NCI-H2029 (cell line): ENCODE measurements at regions not wholly inside any gene's neighbourhood (a gene's known extent, or its start where the extent isn't known, plus 50 kb on each side); places are given as distances from the start of the nearest gene placed in this dataset.

Experiments used
- DNase-seq: peaks from one replicate; lab custom pipeline; 2025; lab: John Stamatoyannopoulos, UW

DNA sequence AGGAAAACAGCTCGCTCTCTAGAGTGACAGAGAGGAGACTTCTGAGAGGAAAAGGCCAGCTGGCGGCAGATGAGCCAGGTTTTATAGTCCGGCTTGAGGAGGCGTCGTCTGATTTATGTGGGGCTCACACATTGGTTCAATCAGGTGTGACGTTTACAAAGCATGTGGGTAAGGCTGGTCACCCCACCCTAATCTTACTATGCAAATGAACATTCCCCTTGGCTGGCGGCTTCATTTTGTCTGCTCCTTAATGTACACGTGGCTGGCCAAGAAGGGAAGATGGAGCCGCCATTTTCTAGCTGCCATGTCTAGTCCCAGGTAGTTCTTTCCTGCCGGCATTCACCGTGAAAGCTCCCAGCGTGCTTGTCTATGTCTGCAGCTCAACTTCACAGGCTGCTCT lies 299.1 kb upstream of the SPRED2 start:
- no peak for DNase-seq

DNA sequence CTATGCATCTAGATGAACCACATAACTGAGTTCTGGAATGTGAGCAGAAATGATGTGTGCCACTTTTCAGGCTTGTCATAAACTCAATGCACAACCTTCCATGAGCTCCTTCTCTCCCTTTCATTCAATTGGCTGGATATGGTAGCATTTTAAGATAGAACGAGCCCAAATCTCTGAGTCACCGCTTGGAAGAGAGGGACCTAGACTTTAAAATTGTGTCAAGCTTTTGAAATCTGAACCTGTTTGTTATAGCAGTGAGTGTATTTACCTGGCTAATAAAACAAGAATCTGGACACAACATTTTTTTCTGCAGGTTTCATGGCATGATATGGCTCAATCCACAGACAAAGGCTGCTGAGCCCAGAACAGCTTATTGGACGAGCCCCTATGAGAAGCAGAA lies 297.8 kb upstream of the SPRED2 start:
- DNase-seq, result no peak

DNA sequence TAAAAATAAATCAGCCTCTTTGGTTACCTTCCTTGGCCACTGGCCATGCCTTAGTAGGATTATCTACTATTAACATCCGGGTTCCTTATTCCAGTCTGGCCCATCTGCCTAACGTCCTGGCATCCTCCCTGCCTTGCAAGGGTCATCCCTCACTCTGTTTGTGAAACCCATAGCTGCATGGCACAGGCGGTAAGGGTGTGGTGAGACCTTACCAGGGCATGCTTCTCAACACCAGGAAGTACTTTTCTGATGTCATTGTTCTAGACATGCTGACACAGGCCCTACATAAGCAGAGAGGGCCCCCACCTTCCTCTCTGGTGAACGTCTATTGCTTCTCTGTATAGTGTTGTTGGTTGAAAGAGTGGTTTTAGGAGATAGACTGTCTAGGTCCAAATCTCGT lies 296.8 kb upstream of the SPRED2 start:
- no peak for DNase-seq

DNA sequence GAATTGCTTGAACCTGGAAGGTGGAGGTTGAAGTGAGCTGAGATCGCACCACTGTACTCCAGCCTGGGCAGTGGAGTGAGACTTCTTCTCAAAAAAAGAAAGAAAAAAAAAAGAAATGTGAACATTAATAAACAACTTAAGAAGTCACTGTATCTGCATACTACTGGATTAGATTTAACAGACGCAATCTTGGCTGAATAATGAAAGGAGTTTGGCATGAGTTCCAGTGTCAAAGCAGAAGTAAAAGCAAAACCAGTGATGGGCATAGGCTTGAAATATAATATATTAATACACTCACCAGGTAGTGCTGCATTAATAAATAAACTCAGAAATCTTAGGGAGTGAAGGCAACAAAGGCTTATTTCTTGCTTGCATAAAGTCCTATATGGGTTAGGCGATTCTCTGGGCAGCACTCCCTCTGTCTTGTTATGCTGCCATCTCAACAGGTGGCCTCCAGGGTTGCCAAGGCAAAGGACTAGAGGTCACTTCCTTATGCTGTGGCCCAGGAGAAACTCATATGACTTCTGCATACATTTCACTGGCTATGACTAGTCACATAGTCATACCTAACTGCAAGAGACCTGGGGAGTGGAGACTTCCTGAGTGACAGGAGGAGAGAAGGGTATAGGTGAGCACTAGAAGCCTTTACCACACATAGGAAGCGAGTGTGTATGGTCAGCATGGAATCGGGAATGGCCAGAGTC lies 296.2 kb upstream of the SPRED2 start:
- DNase-seq, result no peak

DNA sequence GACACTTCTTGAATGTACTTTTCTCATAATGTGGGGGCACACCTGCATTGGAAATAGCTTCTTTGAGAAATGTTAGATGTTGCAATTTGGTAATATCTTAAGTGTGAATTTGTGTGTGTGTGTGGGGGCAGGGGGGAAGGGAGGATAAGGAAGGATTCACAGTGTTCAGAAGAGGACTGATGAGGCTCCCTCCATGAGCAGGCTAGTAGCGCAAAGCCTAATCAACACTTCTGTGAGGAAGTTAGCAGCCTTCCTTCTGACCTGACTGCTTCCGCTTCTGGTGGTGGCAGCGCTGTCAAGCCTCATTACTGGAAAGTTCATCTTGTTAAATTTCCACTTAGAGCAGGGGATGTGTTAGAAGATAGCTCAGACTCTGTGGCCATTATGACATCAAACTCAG lies 295.4 kb upstream of the SPRED2 start:
- no peak for DNase-seq

DNA sequence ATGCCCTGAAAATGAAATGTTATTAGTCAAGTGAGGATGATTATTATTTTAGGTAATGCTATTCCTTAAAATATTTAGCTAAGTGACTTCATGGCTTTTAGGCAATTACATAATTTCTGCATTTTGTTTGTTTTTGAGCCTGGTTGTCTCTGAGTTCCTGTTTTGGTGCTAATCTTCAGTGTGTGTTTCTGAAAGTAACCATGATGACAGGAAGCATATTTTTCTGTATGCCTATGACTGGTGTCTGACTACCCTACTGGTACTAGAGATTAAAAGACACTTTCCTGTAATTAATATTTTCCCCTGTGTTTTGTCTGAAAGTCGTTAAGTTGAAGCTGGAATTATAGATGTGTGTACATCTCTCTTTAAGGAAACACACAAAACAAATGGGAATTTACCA lies 295.0 kb upstream of the SPRED2 start:
- DNase-seq, result no peak

DNA sequence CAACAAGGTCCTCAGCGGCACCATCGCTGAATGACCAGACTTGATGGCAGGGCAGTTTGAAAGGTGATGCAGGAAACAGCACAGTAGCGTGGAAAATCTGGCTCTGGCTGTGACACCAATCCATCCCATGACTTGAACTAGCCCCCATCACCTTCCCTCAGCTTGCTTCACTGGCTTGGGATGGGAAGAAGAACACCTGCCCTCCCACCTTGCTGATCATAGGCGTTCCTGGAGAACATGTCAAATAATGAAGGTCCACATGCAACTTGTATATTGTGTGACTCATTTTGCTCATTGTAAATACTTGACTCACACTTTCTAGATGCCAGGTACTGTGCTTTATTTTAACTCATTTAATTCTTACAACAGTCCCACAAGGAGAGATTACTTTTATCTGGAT lies 292.4 kb upstream of the SPRED2 start:
- DNase-seq, result no peak

DNA sequence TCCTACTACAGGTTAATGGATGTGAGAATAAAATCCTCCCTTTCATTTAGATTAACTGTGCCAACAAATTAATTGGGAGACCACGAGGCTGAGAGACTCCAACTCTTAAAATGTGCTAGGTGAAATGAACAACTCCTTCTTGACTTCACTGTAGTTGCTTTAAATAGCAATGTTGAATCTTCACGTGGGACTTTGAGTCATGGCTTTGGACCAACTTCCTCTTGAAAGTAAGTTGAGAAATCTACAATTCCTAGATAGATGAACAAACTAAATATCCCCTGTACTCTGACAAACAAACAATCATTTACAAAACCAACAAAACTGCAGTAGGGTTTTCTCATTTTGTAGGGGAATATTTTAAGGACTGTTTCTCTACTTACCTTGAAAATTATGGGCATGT lies 291.9 kb upstream of the SPRED2 start:
- no peak for DNase-seq

DNA sequence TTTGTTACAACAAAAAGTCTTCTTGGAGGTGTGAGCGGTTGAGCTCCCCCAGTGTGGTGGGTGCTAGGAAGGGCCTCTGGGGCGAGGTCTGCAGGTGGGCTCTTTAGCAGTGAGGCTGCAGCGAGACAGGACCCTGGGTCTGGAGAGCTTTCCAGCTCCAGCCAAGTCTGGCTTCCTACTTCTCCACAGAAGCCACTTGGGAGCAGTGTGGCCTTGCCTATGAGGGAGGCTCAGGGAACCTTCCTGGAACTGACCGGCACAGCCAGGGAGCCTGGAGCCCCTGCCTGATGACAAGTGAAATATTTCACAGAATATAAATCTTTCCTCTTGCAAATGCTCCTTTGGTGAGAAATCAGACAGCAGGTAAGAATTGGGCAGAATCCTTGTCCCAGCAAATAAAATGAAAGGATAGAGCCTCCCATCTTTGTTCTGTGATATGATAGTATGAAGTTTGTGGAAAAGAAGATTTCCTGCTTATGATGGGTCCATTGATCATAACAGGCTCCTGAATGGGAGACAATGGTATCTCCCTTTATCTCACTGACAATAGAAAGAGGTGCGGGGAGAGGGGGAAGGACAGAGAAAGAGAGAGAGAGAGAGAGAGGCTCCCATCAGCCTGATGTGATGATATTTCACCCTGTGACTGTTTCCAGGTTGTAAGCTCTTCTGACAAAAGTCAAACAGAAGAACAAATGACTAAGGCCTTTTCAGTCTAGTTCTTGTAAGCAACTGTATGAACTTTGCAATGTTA lies 289.8 kb upstream of the SPRED2 start:
- DNase-seq, result no peak

DNA sequence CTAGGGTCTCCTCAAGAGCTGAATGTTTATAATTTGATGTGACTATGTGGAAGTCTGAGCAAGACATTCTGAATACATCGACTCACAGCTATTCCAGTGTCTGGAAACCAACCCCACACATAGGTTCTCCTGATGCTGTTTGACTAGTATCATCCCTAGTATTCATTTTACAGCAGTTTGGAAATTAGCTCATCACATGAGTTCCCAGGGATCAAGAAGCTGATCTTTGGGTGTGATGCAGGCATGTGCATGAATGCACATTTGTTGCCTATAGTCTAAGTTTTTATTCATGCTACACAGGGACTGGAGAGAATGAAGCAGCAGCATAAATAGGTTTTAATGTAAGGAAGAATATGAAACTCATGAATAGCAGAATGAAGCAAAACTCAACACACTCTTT lies 284.3 kb upstream of the SPRED2 start:
- no peak for DNase-seq

DNA sequence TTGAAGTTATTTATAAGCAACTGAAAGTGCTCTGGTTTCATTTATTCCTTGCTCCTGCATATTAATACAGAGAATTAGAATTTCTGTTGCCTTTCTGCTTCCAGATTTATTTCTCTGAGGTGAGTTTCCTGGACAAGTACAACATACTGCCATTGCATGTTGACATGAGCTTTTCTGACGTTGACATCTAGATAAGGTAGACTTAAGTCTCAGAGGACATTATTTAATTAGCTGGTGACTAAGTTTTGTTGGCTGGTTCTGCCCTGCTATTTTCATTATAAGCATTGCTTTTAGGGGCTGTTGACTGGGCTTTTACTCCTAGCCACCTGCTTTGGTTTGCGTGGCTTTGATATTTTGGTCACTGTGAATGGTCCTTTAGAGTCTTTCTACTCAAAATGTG lies 282.9 kb upstream of the SPRED2 start:
- no peak for DNase-seq

DNA sequence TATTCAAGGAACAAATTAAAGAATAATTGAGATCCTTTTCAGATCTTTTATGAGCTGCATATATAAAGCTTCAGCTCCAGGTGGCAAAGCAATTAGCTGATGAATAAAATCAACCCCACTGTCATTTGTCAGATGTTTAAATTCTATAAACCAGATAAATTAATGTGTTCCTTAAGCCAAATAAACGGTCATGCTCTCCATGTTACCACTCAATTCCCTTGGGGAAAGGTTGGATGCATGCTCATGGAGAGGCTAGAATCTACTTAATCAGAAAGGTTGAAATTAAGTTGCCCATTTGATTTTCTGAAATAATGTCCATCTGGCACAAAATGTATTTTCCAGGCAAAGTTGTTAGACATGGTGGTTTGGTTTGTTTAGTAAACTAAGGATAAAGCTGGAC lies 282.5 kb upstream of the SPRED2 start:
- DNase-seq, result no peak

DNA sequence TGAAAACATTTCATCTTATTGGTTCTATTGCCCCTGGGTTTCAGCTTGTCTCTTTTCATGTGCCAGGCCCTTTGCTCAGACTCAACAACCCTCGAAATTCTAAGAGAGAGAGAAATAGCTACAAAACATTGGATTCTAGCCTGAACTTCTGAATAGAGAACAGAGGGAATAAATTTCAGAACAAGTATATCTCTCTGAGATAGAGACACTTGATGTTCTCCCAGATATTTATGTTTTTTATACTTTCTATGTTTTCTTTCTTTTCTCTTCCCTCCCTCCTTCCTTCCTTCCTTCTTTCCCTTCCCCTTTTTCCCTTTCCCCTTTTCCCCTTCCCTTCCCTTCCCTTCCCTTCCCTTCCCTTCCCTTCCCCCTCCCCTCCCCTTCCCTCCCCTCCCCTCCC lies 279.5 kb upstream of the SPRED2 start:
- DNase-seq, result no peak

DNA sequence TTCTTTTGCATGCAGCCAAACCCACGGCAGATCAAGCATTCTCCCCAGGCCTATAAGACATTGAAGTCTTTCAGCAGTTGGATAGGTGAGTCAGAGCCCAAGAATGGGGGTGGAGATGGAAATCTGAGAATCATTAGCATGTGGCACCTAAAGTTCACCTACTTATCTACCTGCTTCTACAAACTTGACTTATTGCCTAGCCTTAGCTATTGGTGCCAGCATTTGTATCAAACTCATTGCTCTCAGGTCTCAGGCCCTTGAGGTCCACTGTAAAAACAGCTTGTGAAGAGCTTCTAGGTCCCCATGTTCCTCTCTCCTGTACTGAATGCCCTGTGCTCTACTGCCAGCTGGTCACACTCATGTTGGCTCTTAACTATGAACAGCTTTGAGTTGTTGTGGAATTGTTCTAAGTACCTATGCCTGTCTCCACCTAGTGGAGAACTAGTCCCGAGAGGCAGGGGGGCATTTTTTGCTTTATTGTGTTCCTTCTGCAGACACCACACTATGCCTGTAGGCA lies 278.4 kb upstream of the SPRED2 start:
- DNase-seq, result no peak

DNA sequence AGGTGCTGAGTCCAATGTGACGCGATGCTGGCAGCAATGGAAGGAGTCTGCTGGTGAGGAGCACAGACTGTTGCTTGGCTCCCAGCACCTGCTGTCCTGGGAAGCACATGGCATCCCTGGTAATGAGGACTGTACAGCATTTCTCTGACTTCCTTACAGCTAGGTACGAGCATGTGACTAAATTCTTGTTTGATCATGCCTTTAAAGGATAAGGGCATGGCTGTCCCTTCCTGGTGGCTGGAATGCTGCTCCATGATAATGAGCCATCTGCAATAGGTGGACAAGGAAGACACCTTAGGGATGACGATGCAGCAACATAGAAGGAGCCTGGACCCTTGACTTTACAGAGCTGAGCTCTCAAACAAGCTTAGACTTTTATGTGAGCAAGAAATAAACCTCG lies 278.0 kb upstream of the SPRED2 start:
- DNase-seq, result no peak

DNA sequence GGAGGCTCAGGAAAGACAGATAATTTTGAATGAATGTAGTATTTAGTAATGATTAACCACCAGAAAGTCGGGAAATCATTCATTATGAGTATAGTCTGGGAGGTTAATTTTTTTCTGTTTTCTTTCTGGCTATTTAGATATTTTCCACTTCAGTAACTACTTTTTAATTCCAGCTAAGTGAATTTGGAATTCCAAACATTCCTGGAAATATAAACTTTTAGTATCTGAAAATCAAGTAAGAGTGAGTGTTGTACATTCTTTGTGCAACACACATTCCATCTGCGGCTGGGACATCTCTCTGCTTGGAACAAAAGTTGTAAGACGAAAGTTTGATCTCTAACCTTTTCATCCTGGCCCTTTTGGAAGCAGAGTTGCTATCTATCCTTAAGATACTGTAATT lies 275.7 kb upstream of the SPRED2 start:
- no peak for DNase-seq

DNA sequence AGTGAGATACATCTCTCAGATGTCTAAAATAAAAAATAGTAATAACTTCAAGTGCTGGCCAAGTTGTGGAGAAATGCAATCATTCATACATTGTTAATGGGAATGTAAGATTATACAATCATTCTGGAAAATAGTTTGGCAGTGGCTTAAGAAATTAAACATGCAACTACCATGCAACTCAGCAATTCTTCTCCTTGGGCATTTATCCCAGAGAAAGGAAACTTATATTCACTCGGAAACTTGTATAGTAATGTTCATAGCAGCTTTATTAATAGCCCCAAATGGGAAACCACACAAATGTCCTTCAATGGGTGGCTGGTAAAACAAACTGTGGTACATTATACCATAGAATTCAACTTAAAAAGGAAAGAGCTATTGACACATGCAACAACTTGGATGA lies 274.0 kb upstream of the SPRED2 start:
- no peak for DNase-seq

DNA sequence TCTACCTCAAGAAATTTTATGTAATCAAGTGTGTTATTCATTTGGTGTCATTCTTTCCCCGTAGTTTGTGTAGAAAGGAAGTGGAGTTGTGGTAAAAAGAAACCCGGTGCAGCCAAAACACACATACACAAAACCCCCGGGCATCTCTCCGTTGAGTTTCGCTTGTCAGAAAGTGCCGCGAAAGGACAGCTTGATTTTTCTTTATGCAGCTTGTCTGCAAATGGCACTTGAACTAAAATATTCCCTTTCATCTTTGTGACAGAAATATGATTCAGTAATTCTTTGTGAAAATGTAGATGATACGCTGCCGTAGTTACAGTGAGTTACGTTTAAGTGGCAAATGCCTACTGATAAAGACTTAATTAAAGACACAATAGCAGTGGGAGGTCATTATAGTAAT lies 268.8 kb upstream of the SPRED2 start:
- no peak for DNase-seq

DNA sequence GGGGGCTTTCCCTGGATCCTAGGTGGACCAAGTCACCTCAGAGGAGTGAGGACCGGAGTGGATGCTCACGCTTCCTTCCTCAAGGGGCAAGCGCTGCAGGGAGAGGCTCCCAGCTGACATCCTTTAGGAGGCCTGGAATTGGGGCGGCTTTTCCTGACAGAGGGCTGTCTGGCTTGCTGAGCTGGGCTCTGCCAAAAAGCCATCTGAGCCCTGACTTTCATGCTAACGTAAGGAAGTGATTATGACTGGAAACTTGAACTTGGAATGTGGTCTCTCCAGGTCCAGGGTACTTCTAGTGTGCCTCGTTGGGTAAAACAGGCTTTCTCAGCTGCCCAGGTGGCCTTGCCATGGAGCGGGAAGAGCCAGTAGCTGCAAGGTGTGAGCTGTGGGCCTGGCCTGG lies 268.3 kb upstream of the SPRED2 start:
- no peak for DNase-seq

DNA sequence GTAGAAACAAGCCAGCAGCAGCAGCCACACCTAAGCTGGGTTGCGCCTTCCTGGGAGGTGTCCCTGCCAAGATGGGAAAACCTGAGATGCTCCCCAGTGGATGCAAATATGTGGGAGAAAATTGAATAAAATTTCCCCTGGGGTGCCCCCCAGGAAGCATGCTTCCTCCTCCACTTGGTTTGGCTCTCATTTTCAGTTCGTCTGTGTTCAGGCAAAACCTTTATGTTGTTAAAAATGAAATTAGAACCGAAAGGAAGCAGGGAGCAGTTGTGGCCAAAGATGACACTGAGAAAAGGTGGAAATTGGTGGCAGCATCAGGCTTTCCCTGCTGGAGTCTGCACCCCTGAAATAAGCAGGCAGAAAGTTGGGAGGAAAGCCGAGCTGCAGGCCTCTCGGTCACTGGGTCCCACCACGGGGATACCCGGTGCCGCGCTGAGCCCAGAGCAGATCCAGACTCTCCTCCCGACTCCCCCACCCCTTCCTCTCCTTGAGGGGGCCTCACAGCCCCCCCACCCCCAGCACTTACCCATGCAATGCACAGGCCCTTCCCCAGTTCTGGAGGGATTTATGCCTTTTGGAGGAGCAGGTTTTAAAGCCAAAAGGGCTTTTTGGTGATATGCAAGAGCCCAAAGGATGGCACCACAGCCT lies 267.7 kb upstream of the SPRED2 start:
- no peak for DNase-seq

DNA sequence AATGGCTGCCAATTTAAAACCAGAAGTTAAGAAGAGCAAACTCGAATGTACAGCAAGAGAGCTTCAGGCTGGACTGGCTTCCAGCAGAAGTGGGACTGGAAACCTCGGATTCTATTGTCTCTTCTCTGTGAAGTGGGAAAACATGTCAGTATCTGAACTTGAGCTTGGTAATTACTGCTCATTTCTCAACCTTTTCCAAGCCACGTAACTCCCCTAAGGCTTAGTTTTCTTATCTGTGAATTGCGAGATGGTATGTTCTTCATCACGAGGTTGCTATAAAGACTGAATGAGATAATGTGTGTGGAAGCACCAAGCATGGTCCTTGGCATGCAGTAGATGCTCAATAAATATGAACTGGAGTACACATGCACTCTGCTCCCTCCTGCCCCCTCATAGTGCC lies 259.4 kb upstream of the SPRED2 start:
- DNase-seq, result no peak

DNA sequence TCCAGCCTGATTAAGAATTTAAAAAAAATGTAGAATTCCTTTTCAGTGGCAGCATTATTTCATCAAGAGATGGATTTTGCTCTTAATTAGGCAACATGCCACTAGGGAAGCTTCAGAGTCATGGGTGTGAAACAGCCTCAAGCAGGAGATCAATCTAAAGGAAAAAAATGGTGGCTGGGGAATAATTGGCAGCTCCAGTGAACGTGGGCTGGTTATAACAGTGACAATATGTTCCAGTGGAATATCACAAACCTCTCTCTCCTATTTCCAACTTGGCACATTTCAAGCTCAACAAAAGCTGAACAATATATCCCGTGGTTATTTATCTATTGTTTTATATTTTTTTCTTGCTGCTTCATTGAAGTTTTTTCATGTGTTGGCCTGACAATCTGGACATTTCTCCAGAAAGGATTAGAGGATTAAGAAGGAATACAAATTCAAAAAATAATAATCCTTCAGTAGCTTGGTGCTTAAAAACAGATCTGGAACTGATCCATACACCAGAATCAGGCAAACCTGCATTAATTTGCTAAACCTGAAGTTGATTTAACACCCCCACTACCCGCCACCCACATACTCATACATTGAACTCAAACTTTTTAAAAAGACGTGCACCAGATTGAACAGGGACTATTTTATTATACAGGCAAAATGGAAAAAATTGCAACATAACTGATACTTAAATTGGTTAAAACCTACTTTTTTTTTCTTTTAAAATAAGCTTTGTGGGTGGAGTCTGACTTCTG lies 255.9 kb upstream of the SPRED2 start:
- no peak for DNase-seq

DNA sequence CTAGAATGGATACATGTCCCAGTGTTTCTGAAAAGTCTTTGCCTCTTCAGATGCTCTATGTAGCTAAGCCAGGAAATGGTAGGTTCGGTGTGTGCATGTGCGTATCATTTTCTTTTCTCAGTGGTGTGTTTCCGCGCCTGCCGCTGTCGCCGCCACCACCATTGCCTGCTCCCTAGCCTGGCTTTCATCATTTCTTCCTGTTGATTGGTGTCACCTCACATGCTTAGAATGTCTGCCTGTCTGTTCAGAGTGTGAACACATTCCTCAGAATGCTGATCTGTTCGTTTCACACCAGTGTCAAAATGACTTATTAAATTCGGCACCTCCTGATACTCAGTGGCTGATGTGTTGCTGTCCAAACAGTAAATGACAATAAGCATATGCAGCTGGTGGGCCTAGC lies 255.2 kb upstream of the SPRED2 start:
- DNase-seq, result no peak
